Adrenal gland (tissue), 5 donors: ENCODE measurements at regions not wholly inside any gene's neighbourhood (a gene's known extent, or its start where the extent isn't known, plus 50 kb on each side); places are given as distances from the start of the nearest gene placed in this dataset.

Experiments
- CTCF ChIP-seq, 6 experiments: fragments of 450-650 bp in 4 of 6; fragments of 200-600 bp in 2 of 6; sonication (generic) in 1 of 6; IDR thresholded peaks; 1 replicate in 5 of 6; 2 replicates in 1 of 6; pipeline versions ENCODE4 v1.5.1 to v1.8.0; 2016 to 2021; ENCODE audit warnings: antibody characterized with exemption in 6 of 6, mild to moderate bottlenecking in 2 of 6, moderate library complexity in 1 of 6
- POLR2A ChIP-seq, 2 donors: fragments of 450-650 bp; IDR thresholded peaks; one replicate each; pipeline ENCODE4 v1.6.1; 2017; ENCODE audit warnings: antibody characterized with exemption in 2 of 2, mild to moderate bottlenecking in 2 of 2, moderate library complexity in 1 of 2
- donor health status: DM: no; HTN: no; CAD: no.

- no peak for TF ChIP-seq CTCF (IDR thresholded peaks at IDR 0.05)
- TF ChIP-seq POLR2A (IDR thresholded peaks at IDR 0.05), result no peak
These were observed 254.3 kb upstream of the CHRNA7 start for GRCh38 chr15:31776039-31776438.
